ENCODE measurements at regions not wholly inside any gene's neighbourhood (a gene's known extent, or its start where the extent isn't known, plus 50 kb on each side); places are given as distances from the start of the nearest gene placed in this dataset.

DNA sequence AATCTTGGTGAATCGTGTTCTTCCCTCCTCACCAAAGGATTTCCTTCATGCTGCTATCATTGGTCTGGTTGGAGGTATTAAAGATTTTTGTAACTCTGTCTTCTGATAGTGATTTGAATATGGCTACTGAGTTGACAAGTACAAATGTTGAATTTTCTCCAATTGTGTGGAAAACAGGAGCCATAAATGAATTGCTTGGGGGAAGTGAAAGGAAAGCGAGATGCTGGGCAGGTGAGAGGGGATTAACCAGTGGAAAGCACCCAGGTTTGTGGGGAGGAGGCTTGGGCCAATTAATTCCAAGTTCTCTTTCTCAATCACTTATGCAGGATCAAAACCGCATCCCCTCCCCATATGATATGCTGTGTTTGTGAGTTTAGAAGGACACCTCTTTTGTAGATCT is 372.5 kb downstream of the IL20RB start:
- TF ChIP-seq MAZ (IDR thresholded peaks at IDR 0.05; ENCODE audit: borderline replicate concordance, low read depth, low read length) (no peak), ELK1 (IDR thresholded peaks at IDR 0.05; ENCODE audit: borderline replicate concordance, low read depth, low read length) (no peak), FOS (IDR thresholded peaks at IDR 0.05; ENCODE audit: low read depth, low read length) (no peak), POLR2A (IDR thresholded peaks at IDR 0.05; ENCODE audit: low read depth, low read length) (no peak), CHD1 (IDR thresholded peaks at IDR 0.05; ENCODE audit: low read depth, low read length) (no peak)
- TF ChIP-seq, protein P1, sequence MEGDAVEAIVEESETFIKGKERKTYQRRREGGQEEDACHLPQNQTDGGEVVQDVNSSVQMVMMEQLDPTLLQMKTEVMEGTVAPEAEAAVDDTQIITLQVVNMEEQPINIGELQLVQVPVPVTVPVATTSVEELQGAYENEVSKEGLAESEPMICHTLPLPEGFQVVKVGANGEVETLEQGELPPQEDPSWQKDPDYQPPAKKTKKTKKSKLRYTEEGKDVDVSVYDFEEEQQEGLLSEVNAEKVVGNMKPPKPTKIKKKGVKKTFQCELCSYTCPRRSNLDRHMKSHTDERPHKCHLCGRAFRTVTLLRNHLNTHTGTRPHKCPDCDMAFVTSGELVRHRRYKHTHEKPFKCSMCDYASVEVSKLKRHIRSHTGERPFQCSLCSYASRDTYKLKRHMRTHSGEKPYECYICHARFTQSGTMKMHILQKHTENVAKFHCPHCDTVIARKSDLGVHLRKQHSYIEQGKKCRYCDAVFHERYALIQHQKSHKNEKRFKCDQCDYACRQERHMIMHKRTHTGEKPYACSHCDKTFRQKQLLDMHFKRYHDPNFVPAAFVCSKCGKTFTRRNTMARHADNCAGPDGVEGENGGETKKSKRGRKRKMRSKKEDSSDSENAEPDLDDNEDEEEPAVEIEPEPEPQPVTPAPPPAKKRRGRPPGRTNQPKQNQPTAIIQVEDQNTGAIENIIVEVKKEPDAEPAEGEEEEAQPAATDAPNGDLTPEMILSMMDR (conservative IDR thresholded peaks at IDR 0.05; ENCODE audit: low read depth, low read length) = no peak
